GM23248 (cell line): ENCODE measurements at regions not wholly inside any gene's neighbourhood (a gene's known extent, or its start where the extent isn't known, plus 50 kb on each side); places are given as distances from the start of the nearest gene placed in this dataset.

Source experiments
- DNase-seq: peaks from one replicate; pipeline ENCODE4 v3.0.0-alpha.2; 2015
- H2AFZ ChIP-seq: fragments of 200-600 bp; sonication (generic); 2 replicates; pipeline ENCODE4 v1.6.1; 2016; ENCODE audit warnings: antibody characterized with exemption
- H3F3A ChIP-seq: fragments of 200-600 bp; sonication (generic); 2 replicates; pipeline ENCODE4 v1.6.1; 2016; ENCODE audit warnings: mild to moderate bottlenecking, antibody characterized with exemption, mixed run types; ENCODE audit not compliant: insufficient read depth
- H3K27ac ChIP-seq: fragments of 200-600 bp; sonication (generic); 2 replicates; pipeline ENCODE4 v1.5.1; 2016; ENCODE audit warnings: mild to moderate bottlenecking
- H3K27me3 ChIP-seq: fragments of 200-600 bp; sonication (generic); replicated peaks from 2 replicates; pipeline ENCODE4 v1.6.1; 2016; ENCODE audit warnings: mild to moderate bottlenecking; ENCODE audit not compliant: insufficient read depth
- H3K36me3 ChIP-seq: fragments of 200-600 bp; sonication (generic); 2 replicates; pipeline ENCODE4 v1.6.1; 2016; ENCODE audit warnings: low read depth, mild to moderate bottlenecking
- H3K4me1 ChIP-seq: fragments of 200-600 bp; sonication (generic); 2 replicates; pipeline ENCODE4 v1.6.1; 2016; ENCODE audit warnings: mild to moderate bottlenecking; ENCODE audit not compliant: insufficient read depth
- H3K4me2 ChIP-seq: fragments of 200-600 bp; sonication (generic); one replicate; pipeline ENCODE4 v1.6.1; 2016; ENCODE audit warnings: mild to moderate bottlenecking; ENCODE audit not compliant: unreplicated experiment
- H3K4me3 ChIP-seq: fragments of 200-600 bp; sonication (generic); 2 replicates; pipeline ENCODE4 v1.5.1; 2016; ENCODE audit warnings: mild to moderate bottlenecking
- H3K79me2 ChIP-seq: fragments of 200-600 bp; sonication (generic); 2 replicates; pipeline ENCODE4 v1.6.1; 2016; ENCODE audit warnings: mild to moderate bottlenecking; ENCODE audit not compliant: insufficient read depth
- H3K9ac ChIP-seq: fragments of 200-600 bp; sonication (generic); 2 replicates; pipeline ENCODE4 v1.6.1; 2016; ENCODE audit warnings: mild to moderate bottlenecking
- H3K9me2 ChIP-seq: fragments of 200-600 bp; sonication (generic); 2 replicates; pipeline ENCODE4 v1.6.1; 2016; ENCODE audit warnings: mixed run types, mild to moderate bottlenecking, moderate library complexity; ENCODE audit not compliant: insufficient read depth
- H3K9me3 ChIP-seq: fragments of 200-600 bp; sonication (generic); one replicate; pipeline ENCODE4 v1.6.1; 2017; ENCODE audit warnings: low read depth
- H4K20me1 ChIP-seq: fragments of 200-600 bp; sonication (generic); 2 replicates; pipeline ENCODE4 v1.6.0; 2016; ENCODE audit not compliant: insufficient read depth
- EZH2 ChIP-seq: fragments of 200-600 bp; sonication (generic); IDR thresholded peaks from 2 replicates; pipeline ENCODE4 v1.6.1; 2018; ENCODE audit warnings: antibody characterized with exemption, mild to moderate bottlenecking; ENCODE audit not compliant: insufficient read depth, poor library complexity, severe bottlenecking
- EZH2phosphoT487 ChIP-seq: fragments of 200-600 bp; sonication (generic); IDR thresholded peaks from 2 replicates; pipeline ENCODE4 v1.6.1; 2018; ENCODE audit warnings: antibody characterized with exemption, moderate library complexity, mild to moderate bottlenecking, low read depth; ENCODE audit not compliant: insufficient read depth
- WGBS, 2 experiments: methylation state at CpG; one replicate each; pipeline ENCODE4 v1.1.6; 2015 to 2017; ENCODE audit warnings: low lambda C conversion rate in 2 of 2, low coverage in 1 of 2; ENCODE audit errors: missing lambda C conversion rate in 2 of 2; 5-methylcytosine and 5-hydroxymethylcytosine counted together
- in situ Hi-C: fragments of 300-500 bp; cut with MboI; formaldehyde crosslinking; loops from 2 replicates; pipeline ENCODE4 v1.15.0; 2020

GRCh38 chr18:73479477-73479876 lies 611.7 kb upstream of the NETO1 start:
- H3F3A ChIP-seq: no peaks in the 10 kb centered on the region
- TF ChIP-seq EZH2: no peak
- TF ChIP-seq EZH2phosphoT487: no peak
- in situ Hi-C loops: no loop called here
- H3K9ac ChIP-seq: no peak overlapping the region
- H3K4me2 ChIP-seq: peak overlapping the region; percentile 45
- no peak overlapping the region for H3K27ac ChIP-seq
- no peaks in the 10 kb centered on the region for H3K9me2 ChIP-seq
- H3K79me2 ChIP-seq: no peaks in the 10 kb centered on the region
- no peaks in the 10 kb centered on the region for H3K27me3 ChIP-seq
- H2AFZ ChIP-seq: no peak overlapping the region
- no peaks in the 10 kb centered on the region for H4K20me1 ChIP-seq
- H3K4me1 ChIP-seq: peaks cover 13% of the 10 kb centered on the region
- H3K4me3 ChIP-seq: no peak overlapping the region
- DNase-seq: peak; percentile 75
- WGBS, 2 experiments: 14 to 24% methylated on average over 2 of the region's 2 CpGs
- no peaks in the 10 kb centered on the region for H3K9me3 ChIP-seq
- no peaks in the 10 kb centered on the region for H3K36me3 ChIP-seq

DNA sequence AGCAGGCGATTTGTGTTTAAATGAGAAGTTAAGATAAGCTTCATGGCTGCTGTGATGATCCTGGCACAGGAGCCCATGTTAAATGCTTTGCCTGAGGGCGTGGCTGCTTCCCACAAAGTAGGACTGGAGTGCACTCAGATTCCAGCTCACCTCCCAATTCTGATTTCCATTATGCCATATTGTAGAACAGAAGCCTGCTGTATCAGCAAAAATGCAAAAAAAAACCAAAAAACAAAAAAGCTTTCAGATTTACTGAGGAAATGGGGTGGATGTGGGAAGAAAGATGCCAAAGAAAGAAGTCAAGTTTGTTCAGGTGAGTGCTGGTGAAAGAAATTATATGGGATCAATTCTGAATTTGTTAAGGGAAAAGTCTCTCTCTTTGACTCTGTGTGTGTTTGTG lies 610.4 kb upstream of the NETO1 start:
- Histone ChIP-seq H3K9ac (no peak overlapping the region), H2AFZ (no peak overlapping the region), H3F3A (no peaks in the 10 kb centered on the region), H3K27me3 (no peaks in the 10 kb centered on the region), H4K20me1 (no peaks in the 10 kb centered on the region), H3K4me1 (peaks cover 13% of the 10 kb centered on the region), H3K9me2 (no peaks in the 10 kb centered on the region), H3K27ac (no peak overlapping the region), H3K9me3 (no peaks in the 10 kb centered on the region), H3K4me2 (no peak overlapping the region), H3K36me3 (no peaks in the 10 kb centered on the region), H3K79me2 (no peaks in the 10 kb centered on the region), H3K4me3 (no peak overlapping the region)
- in situ Hi-C loops: no loop called here
- DNase-seq: no peak
- WGBS, 2 experiments: 35 to 49% methylated on average over 2 of the region's 2 CpGs
- TF ChIP-seq EZH2phosphoT487: no peak
- TF ChIP-seq EZH2: no peak

DNA sequence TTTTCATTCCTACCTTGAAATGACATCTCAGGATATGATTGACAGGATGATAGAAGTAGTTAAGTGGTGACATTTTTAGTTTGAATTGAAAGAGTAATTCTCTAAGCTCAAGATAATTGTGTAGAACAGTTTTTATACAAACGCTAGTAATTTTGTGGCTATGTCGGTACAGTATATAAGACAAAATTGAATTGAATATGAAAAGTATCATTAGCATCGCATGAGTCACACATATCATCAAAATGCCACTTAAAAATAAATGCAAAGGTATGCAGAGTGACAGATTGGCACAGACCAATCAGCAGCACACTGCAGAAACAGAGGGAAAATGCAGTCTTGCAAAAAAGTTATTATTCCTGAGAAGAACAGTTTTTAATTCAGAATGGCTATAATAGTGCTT lies 608.2 kb upstream of the NETO1 start:
- no peaks in the 10 kb centered on the region for H3K9me3 ChIP-seq
- no peak overlapping the region for H3K27ac ChIP-seq
- H3K36me3 ChIP-seq: no peaks in the 10 kb centered on the region
- peaks cover 13% of the 10 kb centered on the region for H3K4me1 ChIP-seq
- no peak for DNase-seq
- H3K9me2 ChIP-seq: no peaks in the 10 kb centered on the region
- H3F3A ChIP-seq: no peaks in the 10 kb centered on the region
- TF ChIP-seq EZH2phosphoT487: no peak
- TF ChIP-seq EZH2: no peak
- H2AFZ ChIP-seq: no peak overlapping the region
- H3K9ac ChIP-seq: no peak overlapping the region
- no peaks in the 10 kb centered on the region for H3K79me2 ChIP-seq
- no peak overlapping the region for H3K4me3 ChIP-seq
- WGBS, 2 experiments: 45 to 54% methylated on average over 3 of the region's 3 CpGs
- no peak overlapping the region for H3K4me2 ChIP-seq
- H4K20me1 ChIP-seq: no peaks in the 10 kb centered on the region
- H3K27me3 ChIP-seq: no peaks in the 10 kb centered on the region
- in situ Hi-C loops: no loop called here

DNA sequence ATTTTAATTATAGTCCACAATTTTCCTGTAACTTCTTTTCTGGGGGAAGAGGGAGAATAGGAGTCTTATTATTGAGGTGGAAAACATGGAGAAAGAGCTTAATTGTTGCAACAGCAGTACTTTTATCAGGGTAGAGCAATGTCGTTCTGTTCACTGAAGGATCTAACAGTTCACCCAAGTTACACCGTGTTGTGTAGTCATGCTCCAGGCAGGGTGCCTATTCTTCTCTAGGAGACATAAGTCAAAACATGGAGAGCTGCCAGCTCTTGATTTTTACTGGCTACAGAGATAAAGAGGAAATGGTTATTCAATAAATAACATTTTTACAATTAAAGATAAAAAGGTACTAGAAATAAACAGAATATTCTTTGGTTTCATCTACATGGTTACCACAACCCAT lies 594.3 kb upstream of the NETO1 start:
- no peak overlapping the region for H3K9ac ChIP-seq
- H3K4me1 ChIP-seq: peaks cover 19% of the 10 kb centered on the region
- no peaks in the 10 kb centered on the region for H3K9me3 ChIP-seq
- no peaks in the 10 kb centered on the region for H4K20me1 ChIP-seq
- no peaks in the 10 kb centered on the region for H3K79me2 ChIP-seq
- no peaks in the 10 kb centered on the region for H3K9me2 ChIP-seq
- peaks cover 11% of the 10 kb centered on the region; the same call in 1 of the 2 replicates for H3F3A ChIP-seq
- DNase-seq: peak; percentile 76
- TF ChIP-seq EZH2 (no peak), EZH2phosphoT487 (no peak)
- no peaks in the 10 kb centered on the region for H3K36me3 ChIP-seq
- H3K4me3 ChIP-seq: no peak overlapping the region
- in situ Hi-C loops: no loop called here
- H3K27me3 ChIP-seq: no peaks in the 10 kb centered on the region
- WGBS, 2 experiments: 4 to 7% methylated on average over 2 of the region's 2 CpGs
- H3K4me2 ChIP-seq: peak overlapping the region; percentile 22
- H3K27ac ChIP-seq: peak overlapping the region; percentile 11; the same call in 1 of the 2 replicates
- H2AFZ ChIP-seq: no peak overlapping the region

- Histone ChIP-seq H3K4me3 (no peak overlapping the region), H3K27me3 (no peaks in the 10 kb centered on the region), H3K9me3 (no peaks in the 10 kb centered on the region), H3K27ac (peak overlapping the region; percentile 11; the same call in 1 of the 2 replicates), H2AFZ (no peak overlapping the region), H3K4me1 (peaks cover 19% of the 10 kb centered on the region), H3K79me2 (no peaks in the 10 kb centered on the region), H3K36me3 (no peaks in the 10 kb centered on the region), H3F3A (peaks cover 11% of the 10 kb centered on the region; the same call in 1 of the 2 replicates), H3K9me2 (no peaks in the 10 kb centered on the region), H3K4me2 (peak overlapping the region; percentile 22), H4K20me1 (no peaks in the 10 kb centered on the region), H3K9ac (no peak overlapping the region)
- WGBS, 2 experiments: 40 to 41% methylated on average over 1 of the region's 1 CpG
- TF ChIP-seq EZH2phosphoT487 (no peak), EZH2 (no peak)
- peak; percentile 28 for DNase-seq
- in situ Hi-C loops: no loop called here
These were observed 593.9 kb upstream of the NETO1 start for GRCh38 chr18:73461780-73462059.
